ENCODE measurements at regions not wholly inside any gene's neighbourhood (a gene's known extent, or its start where the extent isn't known, plus 50 kb on each side); places are given as distances from the start of the nearest gene placed in this dataset.

DNA sequence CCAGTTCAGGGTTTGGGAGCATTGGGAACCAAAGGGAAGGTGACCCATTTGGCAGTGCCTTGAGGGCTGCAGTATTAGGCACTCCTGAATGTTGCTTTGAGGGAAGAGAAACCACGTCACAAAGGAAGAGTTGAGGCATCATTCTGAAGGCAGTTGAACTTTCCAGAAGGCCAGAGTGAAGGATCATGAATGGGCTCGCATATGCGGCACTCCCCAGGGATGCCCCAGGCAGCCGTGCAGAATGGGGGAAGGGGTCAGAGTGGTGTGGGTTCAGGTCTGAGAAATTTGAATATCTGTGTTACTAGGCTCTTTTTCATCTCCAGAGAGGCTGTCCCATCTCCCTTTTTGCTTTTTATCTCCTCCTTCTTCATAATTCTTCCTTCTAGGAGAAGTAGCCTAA, 60.6 kb upstream of the HMHB1 start:
- TF ChIP-seq EZH2 (IDR thresholded peaks at IDR 0.05) (no peak), POLR2AphosphoS5 (IDR thresholded peaks at IDR 0.05; ENCODE audit: borderline replicate concordance, low read depth, low read length) (no peak)

All from SK-N-MC (cell line).